ENCODE measurements at regions not wholly inside any gene's neighbourhood (a gene's known extent, or its start where the extent isn't known, plus 50 kb on each side); places are given as distances from the start of the nearest gene placed in this dataset.

DNA sequence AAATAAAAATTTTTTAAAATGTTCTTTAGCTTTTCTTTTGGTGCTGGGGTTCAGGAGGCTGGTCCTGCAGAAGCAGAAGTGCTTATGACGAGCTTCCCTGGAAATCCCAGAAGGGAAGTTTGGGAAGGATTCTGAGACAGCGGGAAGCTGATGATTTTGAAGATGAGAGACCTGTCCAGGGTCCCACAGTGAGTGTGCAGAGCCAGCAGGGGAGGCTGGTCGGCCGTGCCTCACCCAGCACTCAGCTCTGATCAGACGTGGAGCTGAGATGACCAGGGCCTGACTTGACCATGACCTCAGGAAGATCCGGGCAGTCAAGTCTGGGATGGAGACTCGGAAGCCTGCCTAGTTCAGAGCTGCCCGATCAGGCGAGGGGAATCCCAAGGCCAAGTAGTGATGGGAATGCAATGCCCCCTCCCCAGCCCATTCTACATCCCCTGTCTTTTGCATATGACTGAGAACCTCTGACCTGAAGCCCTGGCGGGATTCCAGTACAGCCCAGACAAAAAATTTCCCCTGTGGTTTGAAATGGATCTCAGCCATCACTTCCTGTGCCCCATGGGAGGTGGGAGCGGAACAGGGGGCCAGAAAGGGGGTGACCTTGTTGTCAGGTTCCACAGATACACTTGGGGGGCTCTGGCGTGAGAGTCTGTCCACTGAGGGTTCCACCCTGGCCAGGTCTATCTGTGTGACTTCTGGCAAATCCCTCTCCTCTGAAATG is 96.8 kb upstream of the RUNX3 start:
- TF ChIP-seq, protein P1, sequence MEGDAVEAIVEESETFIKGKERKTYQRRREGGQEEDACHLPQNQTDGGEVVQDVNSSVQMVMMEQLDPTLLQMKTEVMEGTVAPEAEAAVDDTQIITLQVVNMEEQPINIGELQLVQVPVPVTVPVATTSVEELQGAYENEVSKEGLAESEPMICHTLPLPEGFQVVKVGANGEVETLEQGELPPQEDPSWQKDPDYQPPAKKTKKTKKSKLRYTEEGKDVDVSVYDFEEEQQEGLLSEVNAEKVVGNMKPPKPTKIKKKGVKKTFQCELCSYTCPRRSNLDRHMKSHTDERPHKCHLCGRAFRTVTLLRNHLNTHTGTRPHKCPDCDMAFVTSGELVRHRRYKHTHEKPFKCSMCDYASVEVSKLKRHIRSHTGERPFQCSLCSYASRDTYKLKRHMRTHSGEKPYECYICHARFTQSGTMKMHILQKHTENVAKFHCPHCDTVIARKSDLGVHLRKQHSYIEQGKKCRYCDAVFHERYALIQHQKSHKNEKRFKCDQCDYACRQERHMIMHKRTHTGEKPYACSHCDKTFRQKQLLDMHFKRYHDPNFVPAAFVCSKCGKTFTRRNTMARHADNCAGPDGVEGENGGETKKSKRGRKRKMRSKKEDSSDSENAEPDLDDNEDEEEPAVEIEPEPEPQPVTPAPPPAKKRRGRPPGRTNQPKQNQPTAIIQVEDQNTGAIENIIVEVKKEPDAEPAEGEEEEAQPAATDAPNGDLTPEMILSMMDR (IDR thresholded peaks at IDR 0.05; ENCODE audit: insufficient read depth, low read depth, low read length, missing control alignments), result no peak
- H3K4me3 ChIP-seq (ENCODE audit: low read length), result no peak overlapping the region
- no peak for DNase-seq (ENCODE audit: low read depth)

GRCh38 chr1:25026304-25026703 is 96.2 kb upstream of the RUNX3 start:
- no peak for DNase-seq (ENCODE audit: low read depth)
- TF ChIP-seq, protein P1 (IDR thresholded peaks at IDR 0.05; ENCODE audit: insufficient read depth, low read depth, low read length, missing control alignments), result no peak
- no peak overlapping the region for H3K4me3 ChIP-seq (ENCODE audit: low read length)

- TF ChIP-seq, protein P1 (IDR thresholded peaks at IDR 0.05; ENCODE audit: insufficient read depth, low read depth, low read length, missing control alignments), result no peak
- no peak overlapping the region for H3K4me3 ChIP-seq (ENCODE audit: low read length)
- no peak for DNase-seq (ENCODE audit: low read depth)
These were observed 94.7 kb upstream of the RUNX3 start for GRCh38 chr1:25024615-25025350.

GRCh38 chr1:25023826-25024225 is 93.8 kb upstream of the RUNX3 start:
- TF ChIP-seq, protein P1 (IDR thresholded peaks at IDR 0.05; ENCODE audit: insufficient read depth, low read depth, low read length, missing control alignments), result no peak
- H3K4me3 ChIP-seq (ENCODE audit: low read length), result no peak overlapping the region
- DNase-seq (ENCODE audit: low read depth), result no peak

DNA sequence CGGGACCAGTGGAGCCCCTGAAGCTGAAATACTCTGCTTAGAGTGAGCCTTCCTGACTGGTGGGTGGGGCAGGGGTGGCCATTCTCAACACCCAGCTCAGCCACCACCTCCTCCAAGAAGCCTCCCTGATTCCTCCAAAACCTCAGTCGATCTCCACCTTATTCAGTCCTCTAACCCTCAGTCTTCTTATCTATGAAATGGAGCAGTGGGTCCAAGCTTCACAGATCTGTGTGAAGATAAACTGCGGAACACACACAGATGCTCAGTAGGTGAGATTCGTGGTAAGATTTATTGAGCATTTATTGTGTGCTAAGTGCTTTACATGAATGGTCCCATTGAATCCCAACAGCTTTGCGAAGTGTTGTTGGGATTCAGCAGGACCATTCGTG is 93.1 kb upstream of the RUNX3 start:
- DNase-seq (ENCODE audit: low read depth), result no peak
- H3K4me3 ChIP-seq (ENCODE audit: low read length), result no peak overlapping the region
- TF ChIP-seq, protein P1 (IDR thresholded peaks at IDR 0.05; ENCODE audit: insufficient read depth, low read depth, low read length, missing control alignments), result no peak

- TF ChIP-seq, protein P1 (IDR thresholded peaks at IDR 0.05; ENCODE audit: insufficient read depth, low read depth, low read length, missing control alignments), result no peak
- no peak overlapping the region for H3K4me3 ChIP-seq (ENCODE audit: low read length)
- peak; percentile 86 for DNase-seq (ENCODE audit: low read depth)
These were observed 92.5 kb upstream of the RUNX3 start for GRCh38 chr1:25022361-25023189.
